ENCODE measurements at regions not wholly inside any gene's neighbourhood (a gene's known extent, or its start where the extent isn't known, plus 50 kb on each side); places are given as distances from the start of the nearest gene placed in this dataset.
"Not testable (repeated sequence)": the region's sequence is repeated elsewhere in the genome, so short reads cannot be mapped to it uniquely, and the experiment has no call there.

DNA sequence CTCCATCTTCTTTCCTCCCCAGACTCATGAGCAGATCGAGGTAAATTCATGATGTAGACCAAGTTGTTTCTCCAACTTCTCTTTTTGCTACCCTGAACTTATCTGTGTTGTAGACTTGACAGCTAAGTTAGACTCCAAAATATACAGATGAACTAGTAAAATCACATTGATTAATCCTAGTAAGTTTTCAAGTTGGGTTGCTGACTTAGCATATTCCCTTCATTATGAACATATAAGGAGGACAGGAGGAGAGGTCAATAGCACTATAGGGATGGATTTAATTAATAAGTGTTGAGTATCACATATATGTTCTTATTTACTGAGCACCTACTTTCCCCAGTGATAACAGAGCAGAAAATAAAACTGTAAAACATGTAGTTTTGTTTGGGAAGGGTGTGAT, 227.3 kb downstream of the TINAG start:
- H3K4me3 ChIP-seq (ENCODE audit: low read length), result no peak overlapping the region
- TF ChIP-seq, protein P1, sequence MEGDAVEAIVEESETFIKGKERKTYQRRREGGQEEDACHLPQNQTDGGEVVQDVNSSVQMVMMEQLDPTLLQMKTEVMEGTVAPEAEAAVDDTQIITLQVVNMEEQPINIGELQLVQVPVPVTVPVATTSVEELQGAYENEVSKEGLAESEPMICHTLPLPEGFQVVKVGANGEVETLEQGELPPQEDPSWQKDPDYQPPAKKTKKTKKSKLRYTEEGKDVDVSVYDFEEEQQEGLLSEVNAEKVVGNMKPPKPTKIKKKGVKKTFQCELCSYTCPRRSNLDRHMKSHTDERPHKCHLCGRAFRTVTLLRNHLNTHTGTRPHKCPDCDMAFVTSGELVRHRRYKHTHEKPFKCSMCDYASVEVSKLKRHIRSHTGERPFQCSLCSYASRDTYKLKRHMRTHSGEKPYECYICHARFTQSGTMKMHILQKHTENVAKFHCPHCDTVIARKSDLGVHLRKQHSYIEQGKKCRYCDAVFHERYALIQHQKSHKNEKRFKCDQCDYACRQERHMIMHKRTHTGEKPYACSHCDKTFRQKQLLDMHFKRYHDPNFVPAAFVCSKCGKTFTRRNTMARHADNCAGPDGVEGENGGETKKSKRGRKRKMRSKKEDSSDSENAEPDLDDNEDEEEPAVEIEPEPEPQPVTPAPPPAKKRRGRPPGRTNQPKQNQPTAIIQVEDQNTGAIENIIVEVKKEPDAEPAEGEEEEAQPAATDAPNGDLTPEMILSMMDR (conservative IDR thresholded peaks at IDR 0.05; ENCODE audit: low read depth, low read length), result no peak
- DNase-seq (ENCODE audit: low read depth), result no peak

DNA sequence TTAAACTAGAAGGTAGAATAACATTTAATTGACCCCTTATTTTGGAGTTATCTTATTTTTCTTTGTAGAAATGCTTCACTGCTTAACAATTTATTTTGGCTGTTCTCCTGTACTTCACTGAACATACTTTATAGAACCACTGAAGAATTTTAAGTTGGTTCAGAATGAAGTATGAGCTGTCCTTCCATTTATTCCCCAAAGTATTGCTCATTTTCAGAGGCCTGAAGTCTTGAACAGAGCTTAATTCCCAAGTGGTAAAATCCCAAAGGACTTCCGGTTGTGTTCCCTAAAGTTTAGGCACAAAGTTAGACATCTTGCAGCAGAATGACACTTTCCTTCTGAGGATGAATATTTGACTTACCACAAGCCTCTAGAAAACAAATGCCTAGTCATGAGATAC, 233.3 kb downstream of the TINAG start:
- no peak overlapping the region for H3K4me3 ChIP-seq (ENCODE audit: low read length)
- DNase-seq (ENCODE audit: low read depth), result no peak
- TF ChIP-seq, protein P1 (conservative IDR thresholded peaks at IDR 0.05; ENCODE audit: low read depth, low read length), result no peak

- TF ChIP-seq, protein P1 (conservative IDR thresholded peaks at IDR 0.05; ENCODE audit: low read depth, low read length), result no peak
These were observed 250.9 kb downstream of the TINAG start for GRCh38 chr6:54559136-54559535.

DNA sequence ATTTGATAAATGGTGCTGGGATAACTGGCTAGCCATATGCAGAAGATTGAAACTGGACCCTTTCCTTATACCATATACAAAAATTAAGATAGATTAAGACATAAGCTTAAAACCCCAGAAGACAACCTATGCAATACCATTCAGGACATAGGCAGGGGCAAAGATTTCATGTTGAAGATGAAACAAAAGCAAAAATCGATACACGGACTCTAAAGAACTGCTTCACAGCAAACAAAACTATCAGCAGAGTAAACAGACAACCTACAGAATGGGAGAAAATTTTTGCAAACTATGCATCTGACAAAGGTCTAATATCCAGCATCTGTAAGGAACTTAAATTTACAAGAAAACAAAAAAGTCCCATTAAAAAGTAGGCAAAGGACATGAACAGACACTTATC, 255.9 kb downstream of the TINAG start:
- DNase-seq (ENCODE audit: low read depth); H3K4me3 ChIP-seq (ENCODE audit: low read length): not testable (repeated sequence)

More at GRCh38 chr6:54559136-54559535, 250.9 kb downstream of the TINAG start:
- no peak overlapping the region for H3K4me3 ChIP-seq (ENCODE audit: low read length)
- no peak for DNase-seq (ENCODE audit: low read depth)

- no peak for DNase-seq (ENCODE audit: low read depth)
- TF ChIP-seq, protein P1 (conservative IDR thresholded peaks at IDR 0.05; ENCODE audit: low read depth, low read length), result no peak
- H3K4me3 ChIP-seq (ENCODE audit: low read length), result no peak overlapping the region
These were observed 266.4 kb downstream of the TINAG start for GRCh38 chr6:54574671-54575070.

DNA sequence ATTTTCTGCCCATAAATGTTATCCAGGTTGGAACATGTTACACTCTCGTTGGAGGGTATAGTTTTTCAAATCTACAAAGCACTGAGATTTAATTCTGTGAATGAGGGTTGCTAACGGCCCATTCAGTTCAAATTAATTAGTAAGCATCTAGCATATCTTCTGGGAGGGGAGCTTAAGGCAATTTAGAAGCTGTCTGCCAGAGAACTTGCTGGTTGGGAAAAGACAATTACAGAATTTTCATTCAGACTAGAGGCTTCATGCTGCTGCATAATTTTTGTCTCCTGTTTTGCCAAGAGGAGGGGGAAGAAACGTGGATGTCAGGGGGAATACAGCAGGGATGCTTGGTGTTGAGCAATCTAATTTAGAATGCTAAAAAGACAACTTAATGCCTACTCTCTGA, 268.3 kb upstream of the FAM83B start:
- no peak overlapping the region for H3K4me3 ChIP-seq (ENCODE audit: low read length)
- DNase-seq (ENCODE audit: low read depth), result no peak
- TF ChIP-seq, protein P1 (conservative IDR thresholded peaks at IDR 0.05; ENCODE audit: low read depth, low read length), result no peak

DNA sequence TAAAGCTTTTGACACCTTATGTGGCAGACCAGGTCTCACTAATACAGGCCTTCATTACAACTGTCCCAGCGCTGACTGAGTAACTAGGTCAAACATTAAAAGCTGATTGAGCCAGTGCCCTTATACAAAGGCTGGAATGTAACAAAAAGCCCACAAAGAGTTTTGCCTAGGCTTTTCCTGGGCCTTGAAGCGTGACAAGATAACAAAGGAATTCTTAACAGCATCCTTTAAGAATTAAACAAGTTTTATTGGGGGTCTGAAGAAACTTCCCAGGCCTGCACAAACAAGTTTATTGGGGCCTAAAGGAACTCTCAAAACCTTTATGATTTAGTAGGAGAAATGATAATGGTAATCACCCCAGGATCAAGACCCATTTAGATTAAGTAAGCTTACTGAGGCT, 267.6 kb upstream of the FAM83B start:
- no peak overlapping the region for H3K4me3 ChIP-seq (ENCODE audit: low read length)
- DNase-seq (ENCODE audit: low read depth), result no peak
- TF ChIP-seq, protein P1 (conservative IDR thresholded peaks at IDR 0.05; ENCODE audit: low read depth, low read length), result no peak

- peak; percentile 52 for DNase-seq (ENCODE audit: low read depth)
- H3K4me3 ChIP-seq (ENCODE audit: low read length), result no peak overlapping the region
- TF ChIP-seq, protein P1 (conservative IDR thresholded peaks at IDR 0.05; ENCODE audit: low read depth, low read length), result no peak
These were observed 260.3 kb upstream of the FAM83B start for GRCh38 chr6:54586251-54586650.

Data from retinal pigment epithelial cell (primary cell).